CD14-positive monocyte (primary cell): ENCODE measurements at regions not wholly inside any gene's neighbourhood (a gene's known extent, or its start where the extent isn't known, plus 50 kb on each side); places are given as distances from the start of the nearest gene placed in this dataset.

Experiments
- DNase-seq, 3 donors: peaks; one replicate each; pipeline ENCODE4 v3.0.0-alpha.2; 2011 to 2022
- H2AFZ ChIP-seq: 2 replicates; pipeline ENCODE4 v1.6.0; 2012; ENCODE audit warnings: mild to moderate bottlenecking, low read depth, low read length, inconsistent platforms; ENCODE audit not compliant: insufficient read depth, poor library complexity, severe bottlenecking
- H3K27ac ChIP-seq, 2 donors: 1 replicate in 1 of 2; 2 replicates in 1 of 2; pipeline ENCODE4 v1.5.1; 2012 to 2013; ENCODE audit warnings: low read length in 2 of 2, control low read depth in 1 of 2, inconsistent platforms in 1 of 2, low read depth in 1 of 2, mild to moderate bottlenecking in 1 of 2
- H3K27me3 ChIP-seq, 2 donors: one replicate each; pipeline versions ENCODE4 v1.6.0 to v1.6.1; 2011 to 2013; ENCODE audit warnings: low read length in 2 of 2; ENCODE audit not compliant: control insufficient read depth in 2 of 2, insufficient read depth in 2 of 2
- H3K36me3 ChIP-seq, 2 donors: replicated peaks in 1 of 2; 1 replicate in 1 of 2; 2 replicates in 1 of 2; pipeline versions ENCODE4 v1.5.1 to v1.6.1; 2012 to 2013; ENCODE audit warnings: low read length in 2 of 2, control low read depth in 1 of 2, inconsistent platforms in 1 of 2, mild to moderate bottlenecking in 1 of 2; ENCODE audit not compliant: insufficient read depth in 2 of 2, control insufficient read depth in 1 of 2
- H3K4me1 ChIP-seq, 2 donors: 1 replicate in 1 of 2; 2 replicates in 1 of 2; pipeline versions ENCODE4 v1.5.1 to v1.6.1; 2012 to 2013; ENCODE audit warnings: low read length in 2 of 2, control low read depth in 1 of 2, inconsistent platforms in 1 of 2, mild to moderate bottlenecking in 1 of 2, moderate library complexity in 1 of 2; ENCODE audit not compliant: insufficient read depth in 2 of 2, control insufficient read depth in 1 of 2
- H3K4me2 ChIP-seq: replicated peaks from 2 replicates; pipeline ENCODE3; 2012; ENCODE audit warnings: low read length, moderate library complexity, mild to moderate bottlenecking; ENCODE audit not compliant: poor library complexity, severe bottlenecking; ENCODE audit errors: extremely low read depth
- H3K4me3 ChIP-seq, 3 experiments: fragments of 200-600 bp in 1 of 3; sonication (generic) in 1 of 3; replicated peaks in 1 of 3; 1 replicate in 2 of 3; 2 replicates in 1 of 3; pipeline ENCODE4 v1.5.1; 2011 to 2013; ENCODE audit warnings: low read length in 3 of 3, mild to moderate bottlenecking in 3 of 3, control low read depth in 2 of 3, low read depth in 2 of 3, inconsistent platforms in 1 of 3, moderate library complexity in 1 of 3
- H3K79me2 ChIP-seq: 2 replicates; pipeline ENCODE4 v1.6.0; 2012; ENCODE audit warnings: mild to moderate bottlenecking, control low read depth, inconsistent platforms, low read length, moderate library complexity; ENCODE audit not compliant: insufficient read depth
- H3K9ac ChIP-seq: 2 replicates; pipeline ENCODE4 v1.6.0; 2017; ENCODE audit warnings: low read length, mild to moderate bottlenecking; ENCODE audit not compliant: insufficient read depth, poor library complexity, severe bottlenecking
- H3K9me3 ChIP-seq, 2 donors: replicated peaks in 1 of 2; 1 replicate in 1 of 2; 2 replicates in 1 of 2; pipeline versions ENCODE4 v1.5.1 to v1.6.1; 2012 to 2013; ENCODE audit warnings: low read length in 2 of 2, control low read depth in 1 of 2; ENCODE audit not compliant: control insufficient read depth in 1 of 2, insufficient read depth in 1 of 2
- H4K20me1 ChIP-seq: 2 replicates; pipeline ENCODE4 v1.6.0; 2012; ENCODE audit warnings: mild to moderate bottlenecking, low read length, control low read depth, moderate library complexity; ENCODE audit not compliant: insufficient read depth
- H3K27ac Mint-ChIP-seq, 7 donors: one replicate each; pipeline ENCODE4 v1.8.0; 2020; ENCODE audit warnings: mild to moderate bottlenecking in 7 of 7, mixed read lengths in 7 of 7, moderate library complexity in 6 of 7, inconsistent platforms in 2 of 7
- H3K27me3 Mint-ChIP-seq, 3 donors: one replicate each; pipeline ENCODE4 v1.8.0; 2021 to 2022; ENCODE audit warnings: low read depth in 3 of 3, mild to moderate bottlenecking in 3 of 3, mixed read lengths in 3 of 3, moderate library complexity in 3 of 3, inconsistent platforms in 1 of 3
- H3K36me3 Mint-ChIP-seq, 2 donors: one replicate each; pipeline ENCODE4 v1.8.0; 2020; ENCODE audit warnings: mixed read lengths in 2 of 2, inconsistent platforms in 1 of 2, mild to moderate bottlenecking in 1 of 2
- H3K4me1 Mint-ChIP-seq: one replicate; pipeline ENCODE4 v1.8.0; 2020; ENCODE audit warnings: mild to moderate bottlenecking, mixed read lengths
- H3K4me3 Mint-ChIP-seq, 2 donors: one replicate each; pipeline ENCODE4 v1.8.0; 2020; ENCODE audit warnings: mild to moderate bottlenecking in 2 of 2, mixed read lengths in 2 of 2, moderate library complexity in 1 of 2
- H3K9me3 Mint-ChIP-seq, 7 donors: one replicate each; pipeline ENCODE4 v1.8.0; 2020 to 2022; ENCODE audit warnings: mixed read lengths in 7 of 7, mild to moderate bottlenecking in 6 of 7, moderate library complexity in 6 of 7, inconsistent platforms in 2 of 7
- CTCF ChIP-seq: fragments of 200-600 bp; IDR thresholded peaks from one replicate; pipeline ENCODE4 v1.8.0; 2022; ENCODE audit warnings: antibody characterized with exemption, mild to moderate bottlenecking
- WGBS: methylation state at CpG from one replicate; pipeline ENCODE4 v1.1.5; 2013; ENCODE audit warnings: missing lambda C conversion rate; ENCODE audit not compliant: insufficient coverage; 5-methylcytosine and 5-hydroxymethylcytosine counted together
- intact Hi-C, 2 donors: fragments of 100-400 bp; cut with micrococcal nuclease; formaldehyde crosslinking; loops; one replicate each; pipeline versions ENCODE4 v1.15.0 to v1.15.1; 2023

DNA sequence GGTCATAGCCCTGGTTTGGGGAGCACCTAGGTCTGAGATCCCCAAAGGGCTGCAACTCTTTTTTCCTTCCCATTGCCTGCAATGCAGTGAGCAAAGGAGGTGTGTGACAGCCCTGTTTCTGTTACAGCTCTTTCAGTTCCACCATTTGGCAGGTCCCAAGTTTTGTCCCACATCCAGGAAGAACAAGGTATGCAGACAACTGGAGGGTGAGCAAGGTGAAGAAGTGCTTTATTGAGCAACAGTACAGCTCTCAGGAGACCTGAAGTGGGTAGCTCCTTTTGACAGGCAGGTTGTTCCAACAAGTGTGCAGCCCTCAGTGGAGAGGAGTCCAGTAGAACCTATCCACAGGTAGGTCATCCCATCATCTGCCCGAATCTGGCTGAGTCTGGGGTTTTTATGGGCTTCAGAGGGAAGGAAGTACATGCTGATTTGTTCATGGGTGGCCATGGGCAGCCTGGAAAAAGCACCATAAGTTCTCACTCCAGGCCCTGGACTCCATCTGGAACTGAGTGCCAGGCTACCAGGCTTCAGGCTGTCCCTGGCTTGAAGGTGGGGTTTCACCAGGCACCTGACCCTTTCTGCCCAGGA lies 62.8 kb upstream of the NAV3 start:
- Histone ChIP-seq H3K36me3 (no peaks in the 10 kb centered on the region), H3K4me3 (no peak overlapping the region), H3K27ac (no peak overlapping the region), H4K20me1 (no peaks in the 10 kb centered on the region), H3K79me2 (no peaks in the 10 kb centered on the region), H3K4me2 (no peak overlapping the region), H2AFZ (no peak overlapping the region), H3K4me1 (no peaks in the 10 kb centered on the region), H3K27me3 (no peaks in the 10 kb centered on the region), H3K9me3 (peaks cover 22 to 25% of the 10 kb centered on the region in 2 donors), H3K9ac (no peak overlapping the region)
- no peak for DNase-seq
- intact Hi-C loops, result no loop called here
- WGBS, result 83% methylated on average over 1 of the region's 1 CpG
- Mint-ChIP-seq H3K27ac (no peak overlapping the region), H3K27me3 (no peaks in the 10 kb centered on the region), H3K4me3 (no peak overlapping the region), H3K36me3 (no peaks in the 10 kb centered on the region), H3K9me3 (peaks cover 3 to 25% (median 9%) of the 10 kb centered on the region in 7 donors), H3K4me1 (no peaks in the 10 kb centered on the region)
- TF ChIP-seq CTCF, result no peak

DNA sequence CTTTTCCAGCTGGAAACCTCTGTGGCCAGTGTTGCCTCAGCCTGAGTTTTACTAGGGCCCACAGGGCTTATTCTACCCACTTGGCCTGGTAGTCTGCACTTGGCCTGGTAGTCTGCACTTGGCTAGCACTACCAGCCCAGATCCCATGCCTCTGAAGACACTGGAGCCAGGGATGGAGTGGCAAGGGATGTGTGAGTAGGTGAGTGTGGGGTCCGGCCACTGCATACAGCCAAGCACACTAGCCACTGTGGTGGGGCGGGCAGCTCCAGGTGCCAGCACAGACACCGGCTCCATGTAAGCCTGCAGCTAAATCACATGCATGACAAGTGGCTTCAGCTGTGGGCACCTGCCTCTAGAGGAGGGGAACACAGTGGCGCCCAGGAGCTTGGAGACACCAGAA lies 63.4 kb upstream of the NAV3 start:
- Histone ChIP-seq H3K36me3 (no peaks in the 10 kb centered on the region), H3K4me3 (no peak overlapping the region), H3K27me3 (no peaks in the 10 kb centered on the region), H3K4me2 (no peak overlapping the region), H3K9ac (no peak overlapping the region), H3K27ac (no peak overlapping the region), H3K4me1 (no peaks in the 10 kb centered on the region), H4K20me1 (no peaks in the 10 kb centered on the region), H3K9me3 (peaks cover 22 to 25% of the 10 kb centered on the region in 2 donors), H3K79me2 (no peaks in the 10 kb centered on the region), H2AFZ (no peak overlapping the region)
- 98% methylated on average over 4 of the region's 4 CpGs for WGBS
- Mint-ChIP-seq H3K4me3 (no peak overlapping the region), H3K27ac (no peak overlapping the region), H3K9me3 (peaks cover 3 to 26% (median 9%) of the 10 kb centered on the region in 7 donors), H3K36me3 (no peaks in the 10 kb centered on the region), H3K27me3 (no peaks in the 10 kb centered on the region), H3K4me1 (no peaks in the 10 kb centered on the region)
- intact Hi-C loops, result no loop called here
- no peak for TF ChIP-seq CTCF
- no peak for DNase-seq
